Activated CD4-positive, alpha-beta T cell treated with anti-CD3 and anti-CD28 coated beads, Interleukin-2, Interleukin-4, amounts not matched to agents 100 ng/mL and 50 ng/mL, durations not matched to agents 16 hours and 8 hours (primary cell): ENCODE measurements at regions not wholly inside any gene's neighbourhood (a gene's known extent, or its start where the extent isn't known, plus 50 kb on each side); places are given as distances from the start of the nearest gene placed in this dataset.
A peak's percentile ranks its signal among the peaks of the same experiment; 100 is the strongest.
"Not testable (repeated sequence)": the region's sequence is repeated elsewhere in the genome, so short reads cannot be mapped to it uniquely, and the experiment has no call there.

Source experiments
- DNase-seq: peaks from one replicate; pipeline ENCODE4 v3.0.0-alpha.2; 2020; ENCODE audit warnings: low spot score

DNA sequence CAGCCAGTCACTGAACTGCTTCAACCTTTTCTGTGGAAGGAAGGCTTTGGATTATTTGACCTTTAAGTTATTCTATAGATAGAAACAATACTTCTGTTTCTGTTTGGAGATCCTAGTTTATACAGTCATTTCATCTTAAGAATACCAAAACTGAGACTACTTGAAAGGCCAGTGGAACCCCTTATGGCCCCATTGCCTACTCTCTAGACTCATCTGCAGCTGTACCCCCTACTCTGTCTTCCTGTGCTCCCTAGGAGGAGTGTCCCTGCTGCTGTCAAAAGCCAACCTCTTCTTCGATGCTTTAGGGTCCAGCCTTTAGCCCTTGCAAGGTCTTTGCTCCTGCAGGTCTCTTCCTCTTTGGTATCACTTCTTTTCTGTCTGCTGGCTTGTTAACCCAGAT, 169.6 kb downstream of the EDEM1 start:
- no peak for DNase-seq

DNA sequence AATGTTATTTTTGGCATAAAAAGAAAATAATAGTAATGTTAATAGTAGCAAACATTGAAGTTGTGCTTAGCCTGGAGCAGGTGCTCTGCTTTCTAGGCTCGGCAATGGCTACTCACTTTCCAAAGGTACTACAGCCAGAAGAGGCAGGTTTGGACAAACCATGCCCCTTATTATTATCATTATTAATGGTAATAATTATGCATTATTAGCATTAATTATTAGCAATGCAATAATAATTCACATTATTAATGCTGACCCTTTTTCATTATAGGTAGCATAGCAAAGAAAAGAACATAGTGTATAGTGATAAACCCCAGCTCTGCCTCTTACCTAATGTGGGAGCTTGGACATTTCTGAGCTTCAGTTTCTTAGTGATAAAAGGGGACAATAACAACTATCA, 171.4 kb downstream of the EDEM1 start:
- no peak for DNase-seq

DNA sequence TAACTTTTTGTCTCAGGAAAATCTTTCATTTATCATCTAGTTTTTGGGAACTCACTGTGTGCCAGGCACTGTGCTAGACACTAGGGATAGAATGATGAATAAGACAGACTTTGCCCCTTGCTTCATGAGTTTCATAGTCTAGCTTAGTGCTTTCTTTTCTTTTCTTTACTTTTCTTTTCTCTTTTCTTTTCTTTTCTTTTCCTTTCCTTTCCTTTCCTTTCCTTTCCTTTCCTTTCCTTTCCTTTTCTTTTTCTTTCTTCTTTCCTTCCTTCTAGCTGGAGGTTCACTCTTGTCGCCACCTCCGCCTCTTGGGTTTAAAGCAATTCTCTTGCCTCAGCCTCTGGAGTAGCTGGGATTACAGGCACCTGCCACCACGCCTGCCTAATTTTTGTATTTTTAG, 172.9 kb downstream of the EDEM1 start:
- no peak for DNase-seq

DNA sequence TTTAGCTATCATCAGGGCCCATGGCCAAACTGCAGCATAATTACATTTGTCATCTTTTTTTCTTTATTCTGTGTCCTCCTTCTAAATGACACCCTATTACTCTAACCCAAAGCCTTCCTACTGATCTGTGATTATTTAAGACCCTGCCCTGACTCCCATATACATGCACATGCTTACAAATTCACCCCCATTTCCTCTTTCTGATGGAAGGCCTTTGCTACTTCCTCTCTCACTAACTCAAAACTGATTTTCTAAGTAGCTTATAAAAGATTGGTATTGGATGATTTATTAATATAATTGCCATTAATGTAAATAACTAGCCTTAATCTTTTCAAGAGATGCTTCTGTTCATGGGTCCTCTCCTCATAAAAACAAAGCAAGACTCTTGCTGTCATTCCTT, 179.2 kb downstream of the EDEM1 start:
- DNase-seq = no peak

DNA sequence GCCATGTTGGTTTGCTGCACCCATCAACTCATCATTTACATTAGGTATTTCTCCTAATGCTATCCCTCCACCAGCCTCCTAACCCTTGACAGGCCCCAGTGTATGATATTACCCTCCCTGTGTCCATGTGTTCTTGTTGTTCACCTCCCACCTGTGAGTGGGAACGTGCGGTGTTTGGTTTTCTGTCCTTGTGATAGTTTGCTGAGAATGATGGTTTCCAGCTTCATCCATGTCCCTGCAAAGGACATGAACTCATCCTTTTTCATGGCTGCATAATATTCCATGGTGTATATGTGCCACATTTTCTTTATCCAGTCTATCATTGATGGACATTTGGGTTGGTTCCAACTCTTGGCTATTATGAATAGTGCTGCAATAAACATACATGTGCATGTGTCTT, 184.0 kb downstream of the EDEM1 start:
- not testable (repeated sequence) for DNase-seq

DNA sequence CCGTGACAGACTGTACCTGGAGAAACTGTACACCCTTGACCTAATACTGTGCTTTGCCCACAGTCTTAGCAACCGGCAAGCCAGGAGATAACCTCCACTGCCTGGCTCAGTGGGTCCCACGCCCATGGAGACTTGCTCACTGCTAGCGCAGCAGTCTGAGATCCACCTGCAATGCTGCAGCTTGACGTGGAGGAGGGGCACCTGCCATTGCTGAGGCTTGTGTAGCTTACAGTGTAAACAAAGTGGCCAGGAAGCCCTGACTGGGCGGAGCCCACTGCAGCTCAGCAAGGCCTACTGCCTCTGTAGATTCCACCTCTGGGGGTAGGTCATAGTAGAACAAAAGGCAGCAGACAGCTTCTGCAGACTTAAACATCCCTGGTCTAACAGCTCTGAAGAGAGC, 189.3 kb downstream of the EDEM1 start:
- no peak for DNase-seq

DNA sequence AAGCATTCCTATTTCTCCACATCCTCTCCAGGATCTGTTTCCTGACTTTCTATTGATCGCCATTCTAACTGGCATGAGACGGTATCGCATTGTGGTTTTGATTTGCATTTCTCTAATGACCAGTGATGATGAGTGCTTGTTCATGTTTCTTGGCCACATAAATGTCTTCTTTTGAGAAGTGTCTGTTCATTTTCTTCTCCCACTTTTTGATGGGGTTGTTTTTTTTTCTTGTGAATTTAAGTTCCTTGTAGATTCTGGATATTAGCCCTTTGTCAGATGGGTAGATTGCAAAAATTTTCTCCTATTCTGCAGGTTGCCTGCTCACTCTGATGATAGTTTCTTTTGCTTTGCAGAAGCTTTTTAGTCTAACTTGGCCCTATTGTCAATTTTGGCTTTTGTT, 191.8 kb downstream of the EDEM1 start:
- not testable (repeated sequence) for DNase-seq

DNA sequence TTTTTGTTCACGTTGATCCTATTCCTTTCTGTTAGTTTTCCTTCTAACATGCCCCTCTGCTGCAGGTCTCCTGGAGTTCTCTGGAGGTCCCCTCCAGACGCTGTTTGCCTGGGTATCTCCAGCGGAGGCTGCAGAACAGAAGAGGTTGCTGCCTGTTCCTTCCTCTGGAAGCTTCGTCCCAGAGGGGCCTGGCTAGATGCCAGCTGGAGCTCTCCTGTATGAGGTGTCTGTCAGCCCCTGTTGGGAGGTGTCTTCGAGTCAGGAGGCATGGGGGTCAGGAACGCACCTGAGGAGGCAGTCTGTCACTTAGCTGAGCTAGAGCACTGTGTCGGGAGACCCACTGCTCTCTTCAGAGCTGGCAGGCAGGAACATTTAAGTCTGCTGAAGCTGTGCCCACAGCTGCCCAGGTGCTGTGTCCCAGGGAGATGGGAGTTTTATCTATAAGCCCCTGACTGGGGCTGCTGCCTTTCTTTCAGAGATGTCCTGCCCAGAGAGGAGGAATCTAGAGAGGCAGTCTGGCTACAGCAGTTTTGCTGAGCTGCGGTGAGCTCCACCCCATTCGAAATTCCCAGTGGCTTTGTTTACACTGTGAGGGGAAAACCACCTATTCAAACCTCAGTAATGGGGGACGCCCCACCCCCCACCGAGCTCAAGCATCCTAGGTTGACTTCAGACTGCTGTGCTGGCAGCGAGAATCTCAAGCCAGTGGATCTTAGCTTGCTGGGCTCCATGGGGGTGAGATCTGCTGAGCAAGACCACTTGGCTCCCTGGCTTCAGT, 196.2 kb downstream of the EDEM1 start:
- not testable (repeated sequence) for DNase-seq

DNA sequence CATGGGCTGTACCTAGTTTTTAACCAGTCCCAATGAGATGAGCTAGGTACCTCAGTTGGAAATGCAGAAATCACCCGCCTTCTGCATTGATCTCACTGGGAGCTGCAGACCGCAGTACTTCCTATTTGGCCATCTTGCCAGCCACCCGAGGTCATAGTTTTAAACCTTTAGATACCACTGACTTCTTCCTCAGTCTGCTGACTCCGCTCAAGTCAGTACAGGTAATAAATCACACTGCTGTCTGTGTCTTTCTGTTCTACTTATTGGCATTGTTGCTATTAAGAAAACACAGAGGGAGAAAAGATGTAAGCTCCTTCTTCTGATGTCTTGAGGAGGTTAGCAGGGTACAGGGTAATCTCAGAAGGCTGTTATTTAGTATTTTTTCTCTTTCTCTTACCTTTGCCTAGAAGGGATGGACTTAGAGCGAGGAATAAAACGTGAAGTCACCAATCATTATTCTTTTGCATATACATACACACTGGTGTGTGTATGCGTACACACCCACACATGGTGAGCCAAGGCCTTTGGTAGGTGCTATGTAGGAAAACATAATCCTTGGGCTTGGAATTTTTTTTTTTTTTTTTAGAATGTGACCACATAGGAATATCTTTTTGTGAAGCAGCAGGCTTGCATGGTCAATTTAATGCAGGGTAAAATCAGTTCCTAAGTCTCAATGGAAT, 197.2 kb downstream of the EDEM1 start:
- DNase-seq = no peak

DNA sequence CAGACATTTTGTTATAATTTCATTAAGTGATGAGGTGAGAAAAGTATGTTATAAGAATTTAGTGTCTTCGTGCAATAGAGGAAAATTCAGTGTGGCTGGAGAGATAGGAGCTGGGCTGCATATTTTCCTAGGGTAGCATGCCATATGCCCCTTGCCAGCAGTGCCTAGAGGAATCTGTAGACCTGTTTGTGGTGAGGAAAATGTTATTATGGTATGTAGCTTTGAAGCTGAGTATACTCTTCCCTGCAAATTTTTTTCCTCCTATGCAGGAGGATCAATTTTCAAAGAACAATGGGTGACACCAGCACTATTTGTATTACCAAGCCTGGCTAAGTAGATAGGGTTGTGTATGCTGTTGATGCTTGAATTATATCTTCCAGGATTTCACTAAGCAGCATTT, 200.6 kb downstream of the EDEM1 start:
- DNase-seq = no peak

DNA sequence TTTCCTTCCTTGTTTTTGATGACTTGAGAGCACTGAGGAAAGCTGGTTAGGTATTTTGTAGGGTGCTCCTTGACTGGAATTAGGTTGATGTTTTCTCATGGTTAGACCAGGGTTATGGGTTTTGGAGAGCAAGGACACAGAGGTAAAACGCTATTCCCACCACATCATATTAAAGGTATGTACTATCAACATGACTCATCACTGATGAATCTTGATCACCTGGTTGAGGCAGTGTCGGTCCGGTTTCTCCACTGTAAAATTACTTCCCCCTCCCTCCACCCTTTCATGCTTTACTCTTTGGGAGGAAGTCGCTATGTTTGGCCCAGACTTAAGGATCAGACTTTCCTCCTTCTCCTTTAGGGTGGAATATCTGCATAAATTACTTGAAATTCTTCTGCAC, 201.6 kb downstream of the EDEM1 start:
- no peak for DNase-seq

DNA sequence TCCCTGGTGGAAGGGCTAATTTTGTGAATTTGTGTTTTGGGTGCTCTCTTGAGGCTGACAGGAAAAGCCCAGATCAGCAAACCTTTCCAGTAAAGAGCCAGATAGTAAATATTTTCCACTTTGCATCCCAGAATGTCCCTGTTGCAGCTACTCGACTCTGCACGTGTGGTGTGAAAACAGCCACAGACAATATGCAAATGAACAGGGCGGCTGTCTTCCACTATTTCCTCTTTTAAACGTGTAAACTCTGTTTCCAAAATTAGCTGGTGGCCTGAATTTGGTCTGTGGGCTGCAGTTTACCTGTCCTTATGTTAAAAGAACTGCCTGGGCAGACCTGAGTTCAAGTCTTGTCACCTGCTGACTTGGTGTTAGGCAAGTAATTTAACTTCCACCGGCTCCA, 202.7 kb downstream of the EDEM1 start:
- DNase-seq = no peak

DNA sequence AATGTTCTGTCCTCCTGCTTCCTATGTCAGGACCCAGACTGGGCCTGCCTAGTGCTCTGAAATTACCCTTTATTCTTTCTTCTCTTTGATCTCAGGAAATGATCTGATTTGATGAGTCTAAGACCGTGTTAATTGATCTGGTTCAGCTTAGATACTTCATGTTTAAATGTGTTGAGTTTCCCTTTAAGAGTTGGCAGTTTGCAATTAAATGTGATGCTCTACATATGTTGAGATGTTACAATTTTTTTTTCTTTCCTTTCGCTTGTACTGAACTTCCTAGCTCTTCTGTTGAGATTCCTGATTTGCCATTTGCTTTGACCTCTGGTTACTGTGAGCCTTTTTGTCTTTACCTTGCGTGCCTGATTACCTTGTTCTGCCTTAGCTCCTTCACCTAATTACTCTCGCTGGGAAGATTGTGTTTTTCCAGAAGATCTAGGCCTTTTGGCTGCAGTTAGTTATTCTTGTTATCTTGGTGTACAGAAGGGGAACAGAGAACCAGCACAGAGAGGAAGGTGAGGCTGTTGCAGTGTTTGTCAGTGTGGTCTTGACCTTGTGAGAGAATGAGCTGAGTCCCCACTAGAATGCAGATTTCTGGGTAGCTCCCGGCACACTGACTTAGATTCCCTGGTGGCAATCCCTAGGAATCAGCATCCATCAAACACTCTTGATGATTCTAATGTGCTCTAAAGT, 203.6 kb downstream of the EDEM1 start:
- no peak for DNase-seq

DNA sequence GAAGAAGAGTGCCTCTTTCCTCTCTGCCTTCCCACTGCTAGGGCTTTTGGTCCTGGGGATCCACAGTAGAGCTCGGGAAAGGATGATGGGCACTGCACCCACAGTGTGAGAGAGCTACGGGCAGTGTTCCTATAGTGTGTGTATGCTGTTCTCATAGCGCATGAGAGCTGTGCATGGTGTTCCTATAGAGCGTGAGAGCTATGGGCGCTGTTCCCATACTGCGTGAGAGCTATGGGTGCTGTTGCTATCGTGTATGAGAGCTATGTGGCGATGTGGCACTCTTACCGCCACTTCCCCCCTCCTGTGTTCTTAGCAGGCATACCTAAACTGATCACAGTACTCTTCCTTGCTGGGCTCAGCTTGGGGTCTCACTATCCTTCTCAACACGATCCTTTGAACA, 213.5 kb downstream of the EDEM1 start:
- no peak for DNase-seq

DNA sequence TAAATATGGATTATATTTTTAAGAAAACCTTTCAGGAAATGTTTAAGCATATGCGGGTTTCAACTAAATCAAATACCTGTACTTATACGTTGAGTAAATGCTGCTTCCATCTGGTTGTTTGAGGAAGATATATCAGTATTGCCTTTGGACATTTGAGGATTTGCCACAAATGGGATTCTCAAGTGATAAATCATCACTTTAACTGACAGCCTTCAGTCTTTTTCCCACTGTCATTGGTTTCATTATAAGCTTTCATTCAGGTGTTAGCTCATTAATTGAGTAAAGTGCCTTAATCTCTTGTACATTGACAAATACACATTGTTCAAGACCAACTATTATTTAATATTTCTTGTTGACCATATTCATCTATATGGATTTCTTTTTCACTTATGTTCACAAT, 217.2 kb downstream of the EDEM1 start:
- DNase-seq = no peak

DNA sequence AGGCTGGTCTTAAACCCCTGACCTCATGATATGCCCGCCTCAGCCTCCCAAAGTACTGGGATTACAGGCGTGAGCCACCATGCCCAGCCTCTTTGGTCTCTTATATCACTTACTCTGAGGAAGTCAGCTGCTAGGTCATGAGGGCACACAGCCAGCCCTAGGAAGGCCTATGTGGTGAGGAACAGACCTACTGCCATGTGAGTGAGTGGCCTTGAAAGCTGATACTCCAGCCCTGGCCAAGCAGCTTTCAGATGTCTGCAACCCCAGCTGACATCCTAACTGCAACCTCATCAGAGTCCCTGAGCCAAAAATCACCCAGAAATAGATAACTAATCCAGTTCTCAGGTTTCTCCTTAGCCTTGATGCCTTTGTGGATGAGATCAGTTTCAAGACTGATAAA, 224.3 kb downstream of the EDEM1 start:
- DNase-seq = no peak

DNA sequence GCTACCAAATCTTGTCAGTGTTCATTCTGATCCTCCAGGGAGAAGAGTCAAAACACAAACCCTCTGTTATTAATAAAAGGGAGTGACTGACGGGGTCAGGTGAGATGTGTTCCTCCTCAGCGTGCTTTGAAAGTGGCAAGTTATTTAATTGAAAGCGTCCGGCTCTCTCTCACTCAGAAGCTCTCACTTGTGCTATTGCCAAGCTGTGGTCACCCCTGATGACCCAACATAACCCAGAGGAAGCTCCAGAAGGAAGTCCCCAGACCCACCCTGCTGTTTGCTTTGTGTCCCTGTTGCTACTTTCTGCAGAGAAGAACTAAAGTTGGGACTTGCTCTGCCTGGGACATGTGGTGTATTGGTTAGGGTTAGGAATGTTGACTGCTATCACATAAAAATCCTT, 235.6 kb downstream of the EDEM1 start:
- DNase-seq = no peak

DNA sequence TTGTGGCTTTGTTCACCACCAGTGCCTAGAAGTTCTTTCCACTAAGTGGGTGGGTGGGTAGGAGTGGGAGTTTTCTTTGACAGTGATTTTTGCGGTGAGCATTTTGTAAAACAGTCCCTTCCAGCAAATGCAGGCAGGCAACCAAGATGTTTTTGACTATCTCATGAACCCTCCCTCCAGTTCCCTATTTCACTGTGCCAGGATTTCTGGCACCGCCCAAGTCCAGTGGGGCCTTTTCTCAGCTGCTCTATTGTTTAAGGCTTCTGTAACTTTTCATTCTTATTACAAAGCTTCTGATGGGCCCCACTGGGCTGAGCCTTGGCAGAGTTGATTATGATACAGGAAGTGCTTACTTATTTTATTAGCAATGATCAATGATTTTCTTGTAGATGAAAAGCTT, 236.0 kb downstream of the EDEM1 start:
- no peak for DNase-seq

DNA sequence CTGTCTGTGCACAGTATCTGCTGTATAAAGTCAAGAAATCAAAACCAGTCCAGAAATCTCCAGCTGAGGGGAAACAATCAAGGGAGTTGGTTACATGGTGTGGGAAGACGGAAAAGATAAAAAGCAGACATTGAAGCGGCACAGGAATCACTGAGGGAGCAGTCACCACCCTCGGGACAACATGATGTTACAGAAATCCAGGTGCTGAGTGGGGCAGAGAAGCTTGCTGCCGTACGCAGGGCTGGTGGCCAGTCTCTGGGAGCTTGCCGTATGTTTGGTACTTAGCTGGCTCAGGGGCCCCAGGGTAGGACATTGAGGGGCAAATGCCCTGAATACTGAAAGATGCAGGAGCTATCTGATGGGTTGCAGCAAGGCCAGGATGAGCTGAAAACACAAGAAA, 237.9 kb downstream of the EDEM1 start:
- no peak for DNase-seq

DNA sequence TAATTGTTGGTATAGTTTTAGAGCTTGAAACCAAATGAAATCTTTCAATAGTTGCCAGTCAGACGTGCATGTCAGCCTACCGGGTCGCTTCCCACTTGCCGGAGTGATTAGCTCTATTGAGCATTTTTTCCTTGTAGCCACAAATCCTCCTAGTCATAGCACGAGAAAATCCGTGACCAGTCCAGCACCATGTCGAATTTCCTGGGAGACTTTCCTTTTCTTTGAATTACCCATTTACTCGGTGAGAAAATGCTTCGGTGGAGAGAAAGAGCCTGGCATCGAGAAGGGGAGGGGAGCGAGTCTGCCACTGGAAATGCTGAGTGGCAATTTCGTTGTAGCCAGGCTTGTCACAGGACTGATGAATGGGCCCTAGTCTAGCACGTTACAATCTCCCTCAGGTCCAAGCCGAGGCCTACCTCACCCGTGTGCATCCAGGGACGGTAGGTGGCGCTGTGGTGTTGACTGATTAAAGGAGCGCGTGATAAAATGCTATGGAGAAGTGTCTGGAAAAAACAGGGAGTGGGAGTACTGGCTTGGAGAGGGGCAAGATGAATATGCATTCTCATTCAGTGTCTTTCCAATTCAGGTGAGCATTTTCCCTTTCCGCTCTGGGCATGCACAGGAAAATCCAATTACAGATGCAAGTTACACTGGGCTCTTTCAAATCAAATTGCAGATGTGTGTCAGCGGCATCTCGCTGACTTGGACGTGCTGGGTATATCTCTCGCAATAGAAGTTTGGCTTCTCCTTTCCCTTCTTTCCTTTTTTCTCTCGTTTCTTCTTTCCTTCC, 238.8 kb downstream of the EDEM1 start:
- DNase-seq = peak; percentile 65

DNA sequence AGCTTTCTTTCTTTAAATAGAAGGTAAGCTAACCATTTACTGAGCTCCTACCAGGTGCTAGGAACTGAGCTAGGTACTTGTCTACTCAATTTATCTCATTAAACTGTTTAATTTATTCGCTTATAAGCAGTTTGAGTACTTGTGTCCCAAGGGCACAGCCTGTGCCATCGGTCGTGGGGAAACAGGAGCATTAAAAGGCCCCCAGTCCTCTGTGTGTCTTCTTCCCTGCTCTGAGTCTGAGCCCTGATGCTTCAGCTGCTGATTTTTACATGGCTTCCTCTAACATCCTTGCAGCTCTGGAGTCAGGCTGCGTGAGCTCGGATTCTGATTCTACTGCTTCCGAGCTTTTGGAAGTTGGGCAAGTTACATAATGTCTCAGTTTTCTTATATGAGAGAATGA, 239.5 kb downstream of the EDEM1 start:
- DNase-seq = no peak

DNA sequence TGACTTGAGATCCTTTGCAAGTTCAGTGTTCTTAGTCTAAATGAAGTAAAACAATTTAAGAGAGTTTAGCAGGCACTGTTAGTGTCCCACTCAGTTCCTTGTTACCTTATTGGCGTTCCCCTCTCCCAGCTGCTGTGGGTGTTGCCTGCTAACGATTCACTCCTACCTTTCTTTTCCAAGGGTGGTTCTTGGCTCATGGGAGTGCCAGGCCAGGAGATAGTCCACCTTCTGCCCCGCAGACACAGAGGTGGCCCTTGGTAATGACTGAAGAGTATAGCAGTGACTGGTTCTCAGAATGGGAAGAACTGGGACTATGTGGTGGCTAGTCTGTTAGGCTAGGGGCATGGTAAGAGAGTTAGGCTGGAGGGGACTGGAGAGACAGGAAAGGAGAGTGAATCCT, 240.4 kb downstream of the EDEM1 start:
- DNase-seq = no peak
